Stimulated activated memory B cell treated with anti-CD40 and anti-IgM and Interleukin-4, amounts not matched to agents 10 μg/mL and 1 μg/mL and 100 μg/mL, for 72 hours (primary cell): ENCODE measurements at regions not wholly inside any gene's neighbourhood (a gene's known extent, or its start where the extent isn't known, plus 50 kb on each side); places are given as distances from the start of the nearest gene placed in this dataset.

Source experiments
- ATAC-seq: fragments of 150-1000 bp; cut with Tn5 transposase; 2 replicates; pipeline ENCODE4 v1.10.0; 2021
- H3K27ac Mint-ChIP-seq: one replicate; pipeline ENCODE4 v1.8.0; 2022; ENCODE audit warnings: mild to moderate bottlenecking, mixed read lengths
- H3K27me3 Mint-ChIP-seq: one replicate; pipeline ENCODE4 v1.8.0; 2022; ENCODE audit warnings: mixed read lengths
- H3K36me3 Mint-ChIP-seq: one replicate; pipeline ENCODE4 v1.8.0; 2022; ENCODE audit warnings: mixed read lengths
- H3K4me1 Mint-ChIP-seq: one replicate; pipeline ENCODE4 v1.8.0; 2022; ENCODE audit warnings: mixed read lengths
- H3K4me3 Mint-ChIP-seq: one replicate; pipeline ENCODE4 v1.8.0; 2022; ENCODE audit warnings: mild to moderate bottlenecking, moderate library complexity, mixed read lengths
- H3K9me3 Mint-ChIP-seq: one replicate; pipeline ENCODE4 v1.8.0; 2022; ENCODE audit warnings: mixed read lengths

GRCh38 chr2:213202011-213202410, 50.6 kb upstream of the IKZF2 start:
- Mint-ChIP-seq H3K27ac (no peak overlapping the region), H3K27me3 (no peaks in the 10 kb centered on the region), H3K36me3 (no peaks in the 10 kb centered on the region), H3K4me1 (peaks cover 7% of the 10 kb centered on the region), H3K4me3 (no peak overlapping the region), H3K9me3 (no peaks in the 10 kb centered on the region)
- ATAC-seq, result no peak

GRCh38 chr2:213205944-213206343, 54.5 kb upstream of the IKZF2 start:
- peaks cover 7% of the 10 kb centered on the region for H3K4me1 Mint-ChIP-seq
- no peaks in the 10 kb centered on the region for H3K9me3 Mint-ChIP-seq
- no peaks in the 10 kb centered on the region for H3K27me3 Mint-ChIP-seq
- no peak overlapping the region for H3K4me3 Mint-ChIP-seq
- no peak overlapping the region for H3K27ac Mint-ChIP-seq
- ATAC-seq, result no peak
- no peaks in the 10 kb centered on the region for H3K36me3 Mint-ChIP-seq

GRCh38 chr2:213213186-213213585, 61.8 kb upstream of the IKZF2 start:
- Mint-ChIP-seq H3K27ac (no peak overlapping the region), H3K4me3 (no peak overlapping the region), H3K4me1 (no peaks in the 10 kb centered on the region), H3K36me3 (no peaks in the 10 kb centered on the region), H3K9me3 (no peaks in the 10 kb centered on the region), H3K27me3 (no peaks in the 10 kb centered on the region)
- ATAC-seq, result no peak

- Mint-ChIP-seq H3K27ac (no peak overlapping the region), H3K4me3 (no peak overlapping the region), H3K4me1 (no peaks in the 10 kb centered on the region), H3K36me3 (no peaks in the 10 kb centered on the region), H3K27me3 (no peaks in the 10 kb centered on the region), H3K9me3 (no peaks in the 10 kb centered on the region)
- no peak for ATAC-seq
Observed at GRCh38 chr2:213214209-213214608, 62.8 kb upstream of the IKZF2 start.

GRCh38 chr2:213216461-213216860, 65.0 kb upstream of the IKZF2 start:
- Mint-ChIP-seq H3K36me3 (no peaks in the 10 kb centered on the region), H3K9me3 (no peaks in the 10 kb centered on the region), H3K27ac (no peak overlapping the region), H3K27me3 (no peaks in the 10 kb centered on the region), H3K4me3 (no peak overlapping the region), H3K4me1 (no peaks in the 10 kb centered on the region)
- ATAC-seq, result no peak

GRCh38 chr2:213219816-213220215, 64.4 kb upstream of the SPAG16 start:
- H3K4me3 Mint-ChIP-seq, result no peak overlapping the region
- no peaks in the 10 kb centered on the region for H3K27me3 Mint-ChIP-seq
- H3K27ac Mint-ChIP-seq, result no peak overlapping the region
- H3K9me3 Mint-ChIP-seq, result no peaks in the 10 kb centered on the region
- no peaks in the 10 kb centered on the region for H3K36me3 Mint-ChIP-seq
- no peaks in the 10 kb centered on the region for H3K4me1 Mint-ChIP-seq
- ATAC-seq, result no peak

- peak; percentile 54 for ATAC-seq
- H3K4me3 Mint-ChIP-seq, result no peak overlapping the region
- peaks cover 2% of the 10 kb centered on the region for H3K9me3 Mint-ChIP-seq
- peaks cover 6% of the 10 kb centered on the region for H3K4me1 Mint-ChIP-seq
- no peak overlapping the region for H3K27ac Mint-ChIP-seq
- H3K36me3 Mint-ChIP-seq, result no peaks in the 10 kb centered on the region
- H3K27me3 Mint-ChIP-seq, result no peaks in the 10 kb centered on the region
Observed at GRCh38 chr2:213220967-213221603, 63.2 kb upstream of the SPAG16 start.

- H3K36me3 Mint-ChIP-seq, result no peaks in the 10 kb centered on the region
- no peak for ATAC-seq
- H3K27me3 Mint-ChIP-seq, result no peaks in the 10 kb centered on the region
- peaks cover 2% of the 10 kb centered on the region for H3K9me3 Mint-ChIP-seq
- H3K4me1 Mint-ChIP-seq, result peaks cover 13% of the 10 kb centered on the region
- no peak overlapping the region for H3K4me3 Mint-ChIP-seq
- H3K27ac Mint-ChIP-seq, result no peak overlapping the region
Observed at GRCh38 chr2:213221957-213222356, 62.3 kb upstream of the SPAG16 start.

- no peaks in the 10 kb centered on the region for H3K36me3 Mint-ChIP-seq
- no peak for ATAC-seq
- no peaks in the 10 kb centered on the region for H3K27me3 Mint-ChIP-seq
- H3K27ac Mint-ChIP-seq, result no peak overlapping the region
- H3K4me3 Mint-ChIP-seq, result no peak overlapping the region
- H3K9me3 Mint-ChIP-seq, result peaks cover 2% of the 10 kb centered on the region
- peaks cover 21% of the 10 kb centered on the region for H3K4me1 Mint-ChIP-seq
Observed at GRCh38 chr2:213224366-213224765, 59.9 kb upstream of the SPAG16 start.

GRCh38 chr2:213225866-213226265, 58.4 kb upstream of the SPAG16 start:
- Mint-ChIP-seq H3K9me3 (peaks cover 2% of the 10 kb centered on the region), H3K27me3 (no peaks in the 10 kb centered on the region), H3K4me1 (peaks cover 27% of the 10 kb centered on the region), H3K4me3 (no peak overlapping the region), H3K27ac (no peak overlapping the region), H3K36me3 (no peaks in the 10 kb centered on the region)
- ATAC-seq, result no peak

- ATAC-seq, result peak; percentile 91
- H3K4me3 Mint-ChIP-seq, result no peak overlapping the region
Observed at GRCh38 chr2:213227458-213227857, 56.8 kb upstream of the SPAG16 start.

GRCh38 chr2:213228638-213229037, 55.6 kb upstream of the SPAG16 start:
- Mint-ChIP-seq H3K27ac (no peak overlapping the region), H3K4me1 (peaks cover 40% of the 10 kb centered on the region), H3K9me3 (peaks cover 2% of the 10 kb centered on the region), H3K27me3 (no peaks in the 10 kb centered on the region), H3K4me3 (no peak overlapping the region), H3K36me3 (no peaks in the 10 kb centered on the region)
- no peak for ATAC-seq

More at GRCh38 chr2:213227458-213227857, 56.8 kb upstream of the SPAG16 start:
- Mint-ChIP-seq H3K27me3 (no peaks in the 10 kb centered on the region), H3K27ac (peak overlapping the region; percentile 23), H3K9me3 (peaks cover 2% of the 10 kb centered on the region), H3K36me3 (no peaks in the 10 kb centered on the region), H3K4me1 (peaks cover 29% of the 10 kb centered on the region)

GRCh38 chr2:213229814-213230213, 54.5 kb upstream of the SPAG16 start:
- H3K4me3 Mint-ChIP-seq, result no peak overlapping the region
- no peaks in the 10 kb centered on the region for H3K27me3 Mint-ChIP-seq

GRCh38 chr2:213231966-213232365, 52.3 kb upstream of the SPAG16 start:
- Mint-ChIP-seq H3K36me3 (no peaks in the 10 kb centered on the region), H3K9me3 (no peaks in the 10 kb centered on the region), H3K27me3 (no peaks in the 10 kb centered on the region), H3K4me1 (peaks cover 42% of the 10 kb centered on the region), H3K4me3 (no peak overlapping the region), H3K27ac (no peak overlapping the region)
- no peak for ATAC-seq

More at GRCh38 chr2:213229814-213230213, 54.5 kb upstream of the SPAG16 start:
- peaks cover 52% of the 10 kb centered on the region for H3K4me1 Mint-ChIP-seq
- peak overlapping the region; percentile 57 for H3K27ac Mint-ChIP-seq
- no peaks in the 10 kb centered on the region for H3K36me3 Mint-ChIP-seq
- peaks cover 2% of the 10 kb centered on the region for H3K9me3 Mint-ChIP-seq
- ATAC-seq, result no peak

- Mint-ChIP-seq H3K4me3 (peak overlapping the region; percentile 27), H3K4me1 (peaks cover 33% of the 10 kb centered on the region), H3K36me3 (no peaks in the 10 kb centered on the region), H3K27ac (peak overlapping the region; percentile 75), H3K27me3 (peaks cover 6% of the 10 kb centered on the region), H3K9me3 (no peaks in the 10 kb centered on the region)
- ATAC-seq, result peak; percentile 99
Observed at GRCh38 chr2:213232649-213233437, 51.4 kb upstream of the SPAG16 start.
